K562 (cell line): ENCODE measurements at regions not wholly inside any gene's neighbourhood (a gene's known extent, or its start where the extent isn't known, plus 50 kb on each side); places are given as distances from the start of the nearest gene placed in this dataset.

Source experiments
- CC2D1A ChIP-seq: fragments of 450-650 bp; IDR thresholded peaks from 2 replicates; pipeline ENCODE4 v1.6.1; 2017; ENCODE audit warnings: mild to moderate bottlenecking
- ERF ChIP-seq: fragments of 450-650 bp; formaldehyde crosslinking; IDR thresholded peaks from 2 replicates; pipeline ENCODE4 v1.4.0; 2020; ENCODE audit warnings: mild to moderate bottlenecking, mixed read lengths
- EWSR1 ChIP-seq: fragments of 450-650 bp; IDR thresholded peaks from 2 replicates; pipeline ENCODE4 v1.6.1; 2018; ENCODE audit warnings: borderline replicate concordance, mild to moderate bottlenecking, low read depth, moderate library complexity; ENCODE audit not compliant: partially characterized antibody
- HNRNPL ChIP-seq: fragments of 200-400 bp; formaldehyde crosslinking; IDR thresholded peaks from 2 replicates; pipeline ENCODE4 v1.6.1; 2017; ENCODE audit warnings: low read depth, mild to moderate bottlenecking, low read length
- HOXB6 ChIP-seq: fragments of 250-450 bp; sonication (Bioruptor Pico); IDR thresholded peaks from 2 replicates; pipeline ENCODE4 v1.5.1; 2022; ENCODE audit warnings: mild to moderate bottlenecking, borderline replicate concordance
- MAFG ChIP-seq: fragments of 450-650 bp; conservative IDR thresholded peaks from 2 replicates; pipeline ENCODE4 v1.6.1; 2016; ENCODE audit warnings: missing genetic modification characterization, missing compliant biosample characterization
- MTA1 ChIP-seq: fragments of 450-650 bp; IDR thresholded peaks from 2 replicates; pipeline ENCODE4 v1.6.1; 2017; ENCODE audit warnings: borderline replicate concordance
- POLR2AphosphoS5 ChIP-seq: IDR thresholded peaks from 2 replicates; pipeline ENCODE4 v1.6.1; 2011; ENCODE audit warnings: mild to moderate bottlenecking, low read depth, low read length, moderate library complexity; ENCODE audit not compliant: control insufficient read depth, insufficient read depth
- POU5F1 ChIP-seq: fragments of 150-350 bp; IDR thresholded peaks from 2 replicates; pipeline ENCODE4 v1.6.1; 2014; ENCODE audit warnings: borderline replicate concordance, low read length, low read depth, mild to moderate bottlenecking; ENCODE audit not compliant: partially characterized antibody
- PTRF ChIP-seq: fragments of 450-650 bp; IDR thresholded peaks from 2 replicates; pipeline ENCODE4 v1.6.1; 2016; ENCODE audit warnings: mild to moderate bottlenecking, missing genetic modification characterization, missing compliant biosample characterization
- RBBP5 ChIP-seq: fragments of 200-600 bp; sonication (generic); IDR thresholded peaks from 2 replicates; pipeline ENCODE4 v1.6.1; 2012; ENCODE audit warnings: borderline replicate concordance, mild to moderate bottlenecking, low read length, control low read depth, inconsistent platforms; ENCODE audit not compliant: insufficient read depth, poor library complexity, severe bottlenecking
- RFX7 ChIP-seq: fragments of 250-450 bp; sonication (Bioruptor Pico); IDR thresholded peaks from 2 replicates; pipeline ENCODE4 v1.5.1; 2021; ENCODE audit warnings: mild to moderate bottlenecking
- ZBTB1 ChIP-seq: sonication (generic); formaldehyde crosslinking; IDR thresholded peaks from 2 replicates; pipeline ENCODE4 v1.8.1; 2023; ENCODE audit warnings: missing genetic modification reagents, low read depth, mild to moderate bottlenecking, borderline replicate concordance
- ZC3H8 ChIP-seq: fragments of 450-650 bp; IDR thresholded peaks from 2 replicates; pipeline ENCODE4 v1.6.1; 2017
- ZNF124 ChIP-seq: sonication (generic); formaldehyde crosslinking; IDR thresholded peaks from 2 replicates; pipeline ENCODE4 v1.8.1; 2022; ENCODE audit warnings: missing genetic modification reagents
- ZNF212 ChIP-seq: fragments of 450-650 bp; formaldehyde crosslinking; IDR thresholded peaks from 2 replicates; pipeline ENCODE4 v1.4.0; 2020; ENCODE audit warnings: mild to moderate bottlenecking
- ZNF592 ChIP-seq: fragments of 450-650 bp; IDR thresholded peaks from 2 replicates; pipeline ENCODE4 v1.6.1; 2017; ENCODE audit warnings: antibody characterized with exemption, mild to moderate bottlenecking
- ZNF696 ChIP-seq: fragments of 250-450 bp; sonication (Bioruptor Pico); conservative IDR thresholded peaks from 2 replicates; pipeline ENCODE4 v1.4.0; 2020; ENCODE audit warnings: mild to moderate bottlenecking, moderate library complexity
- ZNF766 ChIP-seq: fragments of 200-800 bp; sonication (Bioruptor generic); conservative IDR thresholded peaks from 2 replicates; pipeline ENCODE4 v1.6.1; 2016; ENCODE audit warnings: missing genetic modification characterization, missing compliant biosample characterization
- TF ChIP-seq, protein P1 (sequence below): fragments of 450-650 bp; IDR thresholded peaks from 2 replicates; pipeline ENCODE4 v1.6.1; 2016; ENCODE audit warnings: antibody characterized with exemption
- TF ChIP-seq, protein P2 (sequence below), 3 experiments: IDR thresholded peaks in 2 of 3; conservative IDR thresholded peaks in 1 of 3; 2 replicates each; pipeline ENCODE4 v1.5.1; 2011 to 2012; ENCODE audit warnings: low read length in 3 of 3, mild to moderate bottlenecking in 3 of 3, control low read depth in 2 of 3, improper control_type of control experiment in 1 of 3, inconsistent platforms in 1 of 3, low read depth in 1 of 3, mixed read lengths in 1 of 3, moderate library complexity in 1 of 3; ENCODE audit not compliant: insufficient read depth in 2 of 3

- TF ChIP-seq ZNF592 = no peak
- TF ChIP-seq HNRNPL = no peak
- no peak for TF ChIP-seq RBBP5
- no peak for TF ChIP-seq MTA1
- no peak for TF ChIP-seq EWSR1
- TF ChIP-seq ZNF696 (CRISPR knock-in tag) = no peak
- TF ChIP-seq ZC3H8 = no peak
- TF ChIP-seq POU5F1 = no peak
- no peak; the same call in 1 of the 2 replicates for TF ChIP-seq ZNF766
- no peak for TF ChIP-seq MAFG
- TF ChIP-seq, protein P1, sequence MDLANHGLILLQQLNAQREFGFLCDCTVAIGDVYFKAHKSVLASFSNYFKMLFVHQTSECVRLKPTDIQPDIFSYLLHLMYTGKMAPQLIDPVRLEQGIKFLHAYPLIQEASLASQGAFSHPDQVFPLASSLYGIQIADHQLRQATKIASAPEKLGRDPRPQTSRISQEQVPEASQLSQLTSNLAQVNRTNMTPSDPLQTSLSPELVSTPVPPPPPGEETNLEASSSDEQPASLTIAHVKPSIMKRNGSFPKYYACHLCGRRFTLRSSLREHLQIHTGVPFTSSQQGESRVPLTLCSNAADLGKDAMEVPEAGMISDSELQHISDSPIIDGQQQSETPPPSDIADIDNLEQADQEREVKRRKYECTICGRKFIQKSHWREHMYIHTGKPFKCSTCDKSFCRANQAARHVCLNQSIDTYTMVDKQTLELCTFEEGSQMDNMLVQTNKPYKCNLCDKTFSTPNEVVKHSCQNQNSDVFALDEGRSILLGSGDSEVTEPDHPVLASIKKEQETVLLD = no peak
- TF ChIP-seq HOXB6 (CRISPR knock-in tag) = 0 out of 2 replicates have a peak, but pooled peaks have one; percentile 15
- no peak for TF ChIP-seq ZNF124 (CRISPR knock-in tag)
- TF ChIP-seq RFX7 (CRISPR knock-in tag) = no peak
- TF ChIP-seq CC2D1A = no peak
- TF ChIP-seq, protein P2, sequence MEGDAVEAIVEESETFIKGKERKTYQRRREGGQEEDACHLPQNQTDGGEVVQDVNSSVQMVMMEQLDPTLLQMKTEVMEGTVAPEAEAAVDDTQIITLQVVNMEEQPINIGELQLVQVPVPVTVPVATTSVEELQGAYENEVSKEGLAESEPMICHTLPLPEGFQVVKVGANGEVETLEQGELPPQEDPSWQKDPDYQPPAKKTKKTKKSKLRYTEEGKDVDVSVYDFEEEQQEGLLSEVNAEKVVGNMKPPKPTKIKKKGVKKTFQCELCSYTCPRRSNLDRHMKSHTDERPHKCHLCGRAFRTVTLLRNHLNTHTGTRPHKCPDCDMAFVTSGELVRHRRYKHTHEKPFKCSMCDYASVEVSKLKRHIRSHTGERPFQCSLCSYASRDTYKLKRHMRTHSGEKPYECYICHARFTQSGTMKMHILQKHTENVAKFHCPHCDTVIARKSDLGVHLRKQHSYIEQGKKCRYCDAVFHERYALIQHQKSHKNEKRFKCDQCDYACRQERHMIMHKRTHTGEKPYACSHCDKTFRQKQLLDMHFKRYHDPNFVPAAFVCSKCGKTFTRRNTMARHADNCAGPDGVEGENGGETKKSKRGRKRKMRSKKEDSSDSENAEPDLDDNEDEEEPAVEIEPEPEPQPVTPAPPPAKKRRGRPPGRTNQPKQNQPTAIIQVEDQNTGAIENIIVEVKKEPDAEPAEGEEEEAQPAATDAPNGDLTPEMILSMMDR (IDR thresholded peaks at IDR 0.05 in 2 of 3, conservative IDR thresholded peaks at IDR 0.05 in 1 of 3; ENCODE audit: insufficient read depth in 2 of 3, low read depth in 1 of 3, low read length in 3 of 3) = no peak
- TF ChIP-seq POLR2AphosphoS5 = peak; percentile 59; the same call in 1 of the 2 replicates
- TF ChIP-seq ERF (CRISPR knock-in tag) = no peak
- no peak for TF ChIP-seq ZNF212 (CRISPR knock-in tag)
- no peak; the same call in 1 of the 2 replicates for TF ChIP-seq PTRF
- no peak for TF ChIP-seq ZBTB1
Observed at GRCh38 chr6:146914489-146915483, 289.4 kb upstream of the STXBP5 start (continued).
